ENCODE measurements at regions not wholly inside any gene's neighbourhood (a gene's known extent, or its start where the extent isn't known, plus 50 kb on each side); places are given as distances from the start of the nearest gene placed in this dataset.
"Not testable (repeated sequence)": the region's sequence is repeated elsewhere in the genome, so short reads cannot be mapped to it uniquely, and the experiment has no call there.

- H3K4me3 ChIP-seq; H3K36me3 ChIP-seq; H3K4me1 ChIP-seq; intact Hi-C loops (cut with DNase I; ENCODE audit: low total_unique reads); in situ Hi-C loops (cut with MboI; ENCODE audit: low pct_ligation_motif_present in 1 of 4, low pct_unique_long_range_greater_than_20kb in 1 of 4, low sequenced_read_pairs in 3 of 4); H3K9me3 ChIP-seq; H3K27me3 ChIP-seq; H3K27ac ChIP-seq; DNase-seq: not testable (repeated sequence)
- WGBS, 2 donors (ENCODE audit: low coverage in 1 of 2) = 94% methylated on average over 26 of the region's 35 CpGs; no CpG with 5 or more reads in 1 of the 2 donors
These were observed 52.3 kb upstream of the MARK1 start for GRCh38 chr1:220475608-220476007.

GRCh38 chr1:220475141-220475540 lies 52.8 kb upstream of the MARK1 start:
- H3K27ac ChIP-seq; H3K9me3 ChIP-seq; DNase-seq; H3K27me3 ChIP-seq; H3K4me1 ChIP-seq; H3K36me3 ChIP-seq; intact Hi-C loops (cut with DNase I; ENCODE audit: low total_unique reads); in situ Hi-C loops (cut with MboI; ENCODE audit: low pct_ligation_motif_present in 1 of 4, low pct_unique_long_range_greater_than_20kb in 1 of 4, low sequenced_read_pairs in 3 of 4); H3K4me3 ChIP-seq: not testable (repeated sequence)
- WGBS, 2 donors (ENCODE audit: low coverage in 1 of 2) = 91% methylated on average over 8 of the region's 8 CpGs; no CpG with 5 or more reads in 1 of the 2 donors

GRCh38 chr1:220473440-220473839 lies 54.5 kb upstream of the MARK1 start:
- Histone ChIP-seq H3K9me3 (no peaks in the 10 kb centered on the region), H3K27ac (no peak overlapping the region), H3K36me3 (no peaks in the 10 kb centered on the region), H3K4me3 (no peak overlapping the region), H3K4me1 (no peaks in the 10 kb centered on the region), H3K27me3 (no peaks in the 10 kb centered on the region)
- WGBS, 2 donors (ENCODE audit: low coverage in 1 of 2) = 92 to 93% methylated on average over 2 of the region's 2 CpGs
- in situ Hi-C loops (cut with MboI; ENCODE audit: low pct_ligation_motif_present in 1 of 4, low pct_unique_long_range_greater_than_20kb in 1 of 4, low sequenced_read_pairs in 3 of 4) (no loop called here), intact Hi-C loops (cut with DNase I; ENCODE audit: low total_unique reads) (no loop called here)
- no peak for DNase-seq
- no peak for TF ChIP-seq EP300 (IDR thresholded peaks at IDR 0.05; ENCODE audit: low read depth)
- no peak for TF ChIP-seq CTCF (IDR thresholded peaks at IDR 0.05)
- no peak for TF ChIP-seq POLR2A (IDR thresholded peaks at IDR 0.05)
- TF ChIP-seq POLR2AphosphoS5 (IDR thresholded peaks at IDR 0.05) = no peak

- Histone ChIP-seq H3K27ac (no peak overlapping the region), H3K4me3 (no peak overlapping the region), H3K27me3 (no peaks in the 10 kb centered on the region), H3K4me1 (no peaks in the 10 kb centered on the region), H3K9me3 (no peaks in the 10 kb centered on the region), H3K36me3 (no peaks in the 10 kb centered on the region)
- intact Hi-C loops (cut with DNase I; ENCODE audit: low total_unique reads) = no loop called here
- whole genome bisulfite sequencing, 2 donors (ENCODE audit: low coverage in 1 of 2) = 54 to 67% methylated on average over 1 to 11 of the region's 11 CpGs
- DNase-seq = peak; percentile 14
- in situ Hi-C loops (cut with MboI; ENCODE audit: low pct_ligation_motif_present in 1 of 4, low pct_unique_long_range_greater_than_20kb in 1 of 4, low sequenced_read_pairs in 3 of 4) = no loop called here
- TF ChIP-seq POLR2AphosphoS5 (IDR thresholded peaks at IDR 0.05) = no peak
- TF ChIP-seq EP300 (IDR thresholded peaks at IDR 0.05; ENCODE audit: low read depth) = no peak
- no peak for TF ChIP-seq POLR2A (IDR thresholded peaks at IDR 0.05)
- no peak for TF ChIP-seq CTCF (IDR thresholded peaks at IDR 0.05)
These were observed 65.2 kb upstream of the MARK1 start for GRCh38 chr1:220462752-220463151.

- Histone ChIP-seq H3K4me1 (no peaks in the 10 kb centered on the region), H3K4me3 (no peak overlapping the region), H3K27ac (no peak overlapping the region), H3K27me3 (no peaks in the 10 kb centered on the region), H3K9me3 (no peaks in the 10 kb centered on the region), H3K36me3 (no peaks in the 10 kb centered on the region)
- in situ Hi-C loops (cut with MboI; ENCODE audit: low pct_ligation_motif_present in 1 of 4, low pct_unique_long_range_greater_than_20kb in 1 of 4, low sequenced_read_pairs in 3 of 4) = no loop called here
- TF ChIP-seq POLR2AphosphoS5 (IDR thresholded peaks at IDR 0.05) (no peak), POLR2A (IDR thresholded peaks at IDR 0.05) (no peak), EP300 (IDR thresholded peaks at IDR 0.05; ENCODE audit: low read depth) (no peak), CTCF (IDR thresholded peaks at IDR 0.05) (no peak)
- intact Hi-C loops (cut with DNase I; ENCODE audit: low total_unique reads) = no loop called here
- DNase-seq = no peak
These were observed 69.0 kb upstream of the MARK1 start for GRCh38 chr1:220458936-220459335.
